Activated naive CD4-positive, alpha-beta T cell treated with anti-CD3 and anti-CD28 coated beads, Interleukin-2, amount 10 ng/mL, durations not matched to agents 7 days and 5 days (primary cell): ENCODE measurements at regions not wholly inside any gene's neighbourhood (a gene's known extent, or its start where the extent isn't known, plus 50 kb on each side); places are given as distances from the start of the nearest gene placed in this dataset.
"Not testable (repeated sequence)": the region's sequence is repeated elsewhere in the genome, so short reads cannot be mapped to it uniquely, and the experiment has no call there.

ENCODE experiments used
- CTCF ChIA-PET: fragments of 350-600 bp; sonication (Branson Sonifier 250); formaldehyde crosslinking; loops from one replicate; lab custom pipeline; 2021; ENCODE audit warnings: antibody characterized with exemption; lab: Charles Lee
- DNase-seq: peaks from one replicate; pipeline ENCODE4 v3.0.0-alpha.2; 2020
- H3K27ac Mint-ChIP-seq: one replicate; pipeline ENCODE4 v1.8.0; 2021; ENCODE audit warnings: mild to moderate bottlenecking, moderate library complexity, mixed read lengths
- H3K27me3 Mint-ChIP-seq: one replicate; pipeline ENCODE4 v1.8.0; 2021; ENCODE audit warnings: mild to moderate bottlenecking, mixed read lengths
- H3K36me3 Mint-ChIP-seq: one replicate; pipeline ENCODE4 v1.8.0; 2021; ENCODE audit warnings: mixed read lengths
- H3K4me1 Mint-ChIP-seq: one replicate; pipeline ENCODE4 v1.8.0; 2021; ENCODE audit warnings: mixed read lengths
- H3K4me3 Mint-ChIP-seq: one replicate; pipeline ENCODE4 v1.8.0; 2021; ENCODE audit warnings: mild to moderate bottlenecking, moderate library complexity, mixed read lengths
- H3K9me3 Mint-ChIP-seq: one replicate; pipeline ENCODE4 v1.8.0; 2021; ENCODE audit warnings: mixed read lengths

GRCh38 chr4:3607690-3608552 lies 75.7 kb upstream of the LRPAP1 start:
- DNase-seq = no peak
- no peaks in the 10 kb centered on the region for H3K27me3 Mint-ChIP-seq
- H3K27ac Mint-ChIP-seq = no peak overlapping the region
- CTCF ChIA-PET = no interaction called here
- no peaks in the 10 kb centered on the region for H3K4me1 Mint-ChIP-seq
- no peak overlapping the region for H3K4me3 Mint-ChIP-seq
- peaks cover 23% of the 10 kb centered on the region for H3K9me3 Mint-ChIP-seq
- H3K36me3 Mint-ChIP-seq = no peaks in the 10 kb centered on the region

GRCh38 chr4:3606850-3607249 lies 74.6 kb upstream of the LRPAP1 start:
- H3K27me3 Mint-ChIP-seq, H3K4me1 Mint-ChIP-seq, H3K27ac Mint-ChIP-seq, H3K4me3 Mint-ChIP-seq, DNase-seq, H3K36me3 Mint-ChIP-seq, CTCF ChIA-PET: not testable (repeated sequence)
- peaks cover 23% of the 10 kb centered on the region for H3K9me3 Mint-ChIP-seq

GRCh38 chr4:3606271-3606670 lies 74.0 kb upstream of the LRPAP1 start:
- H3K27me3 Mint-ChIP-seq, H3K27ac Mint-ChIP-seq, H3K4me3 Mint-ChIP-seq, H3K36me3 Mint-ChIP-seq, CTCF ChIA-PET, H3K4me1 Mint-ChIP-seq, DNase-seq: not testable (repeated sequence)
- peaks cover 22% of the 10 kb centered on the region for H3K9me3 Mint-ChIP-seq

GRCh38 chr4:3605491-3605890 lies 73.3 kb upstream of the LRPAP1 start:
- H3K36me3 Mint-ChIP-seq = no peaks in the 10 kb centered on the region
- H3K27ac Mint-ChIP-seq = no peak overlapping the region
- no peak for DNase-seq
- H3K27me3 Mint-ChIP-seq = no peaks in the 10 kb centered on the region
- no peaks in the 10 kb centered on the region for H3K4me1 Mint-ChIP-seq
- peaks cover 17% of the 10 kb centered on the region for H3K9me3 Mint-ChIP-seq
- CTCF ChIA-PET = no interaction called here
- no peak overlapping the region for H3K4me3 Mint-ChIP-seq

- H3K4me1 Mint-ChIP-seq, H3K4me3 Mint-ChIP-seq, H3K27ac Mint-ChIP-seq, H3K27me3 Mint-ChIP-seq, DNase-seq, H3K9me3 Mint-ChIP-seq, CTCF ChIA-PET, H3K36me3 Mint-ChIP-seq: not testable (repeated sequence)
Measured at GRCh38 chr4:3602886-3603645, 70.8 kb upstream of the LRPAP1 start.

- peaks cover 10% of the 10 kb centered on the region for H3K9me3 Mint-ChIP-seq
- H3K36me3 Mint-ChIP-seq = no peaks in the 10 kb centered on the region
- no peak overlapping the region for H3K4me3 Mint-ChIP-seq
Measured at GRCh38 chr4:3601992-3602391, 69.8 kb upstream of the LRPAP1 start.

GRCh38 chr4:3601108-3601690 lies 69.0 kb upstream of the LRPAP1 start:
- not testable (repeated sequence) for H3K4me1 Mint-ChIP-seq, H3K36me3 Mint-ChIP-seq, H3K9me3 Mint-ChIP-seq

More at GRCh38 chr4:3601992-3602391, 69.8 kb upstream of the LRPAP1 start:
- no peak for DNase-seq
- Mint-ChIP-seq H3K4me1 (no peaks in the 10 kb centered on the region), H3K27ac (no peak overlapping the region), H3K27me3 (no peaks in the 10 kb centered on the region)
- CTCF ChIA-PET = no interaction called here

GRCh38 chr4:3599951-3600350 lies 67.7 kb upstream of the LRPAP1 start:
- H3K27me3 Mint-ChIP-seq = no peaks in the 10 kb centered on the region
- DNase-seq = no peak
- H3K9me3 Mint-ChIP-seq = peaks cover 7% of the 10 kb centered on the region
- no peaks in the 10 kb centered on the region for H3K4me1 Mint-ChIP-seq
- no peak overlapping the region for H3K27ac Mint-ChIP-seq
- H3K4me3 Mint-ChIP-seq = no peak overlapping the region
- CTCF ChIA-PET = no interaction called here
- no peaks in the 10 kb centered on the region for H3K36me3 Mint-ChIP-seq

More at GRCh38 chr4:3601108-3601690, 69.0 kb upstream of the LRPAP1 start:
- CTCF ChIA-PET, H3K27ac Mint-ChIP-seq, DNase-seq, H3K4me3 Mint-ChIP-seq, H3K27me3 Mint-ChIP-seq: not testable (repeated sequence)

GRCh38 chr4:3598695-3599227 lies 66.5 kb upstream of the LRPAP1 start:
- no peak overlapping the region for H3K27ac Mint-ChIP-seq
- no peaks in the 10 kb centered on the region for H3K4me1 Mint-ChIP-seq
- no peaks in the 10 kb centered on the region for H3K27me3 Mint-ChIP-seq
- no peak for DNase-seq
- CTCF ChIA-PET = no interaction called here
- H3K9me3 Mint-ChIP-seq = peaks cover 7% of the 10 kb centered on the region
- H3K36me3 Mint-ChIP-seq = no peaks in the 10 kb centered on the region
- H3K4me3 Mint-ChIP-seq = no peak overlapping the region

GRCh38 chr4:3597896-3598505 lies 65.8 kb upstream of the LRPAP1 start:
- H3K36me3 Mint-ChIP-seq, H3K27me3 Mint-ChIP-seq, H3K9me3 Mint-ChIP-seq, DNase-seq, H3K27ac Mint-ChIP-seq, H3K4me1 Mint-ChIP-seq, CTCF ChIA-PET, H3K4me3 Mint-ChIP-seq: not testable (repeated sequence)

- H3K4me3 Mint-ChIP-seq, H3K4me1 Mint-ChIP-seq, H3K27ac Mint-ChIP-seq, CTCF ChIA-PET, H3K9me3 Mint-ChIP-seq, DNase-seq, H3K36me3 Mint-ChIP-seq, H3K27me3 Mint-ChIP-seq: not testable (repeated sequence)
Measured at GRCh38 chr4:3596957-3597733, 64.9 kb upstream of the LRPAP1 start.

- H3K27me3 Mint-ChIP-seq, DNase-seq, H3K4me3 Mint-ChIP-seq, H3K4me1 Mint-ChIP-seq, H3K9me3 Mint-ChIP-seq, CTCF ChIA-PET, H3K36me3 Mint-ChIP-seq, H3K27ac Mint-ChIP-seq: not testable (repeated sequence)
Measured at GRCh38 chr4:3595627-3596291, 63.5 kb upstream of the LRPAP1 start.

GRCh38 chr4:3594751-3595150 lies 62.5 kb upstream of the LRPAP1 start:
- H3K36me3 Mint-ChIP-seq, H3K27ac Mint-ChIP-seq, H3K4me3 Mint-ChIP-seq, CTCF ChIA-PET, H3K4me1 Mint-ChIP-seq, H3K27me3 Mint-ChIP-seq, DNase-seq, H3K9me3 Mint-ChIP-seq: not testable (repeated sequence)
